ENCODE measurements at regions not wholly inside any gene's neighbourhood (a gene's known extent, or its start where the extent isn't known, plus 50 kb on each side); places are given as distances from the start of the nearest gene placed in this dataset.
"Not testable (repeated sequence)": the region's sequence is repeated elsewhere in the genome, so short reads cannot be mapped to it uniquely, and the experiment has no call there.

DNA sequence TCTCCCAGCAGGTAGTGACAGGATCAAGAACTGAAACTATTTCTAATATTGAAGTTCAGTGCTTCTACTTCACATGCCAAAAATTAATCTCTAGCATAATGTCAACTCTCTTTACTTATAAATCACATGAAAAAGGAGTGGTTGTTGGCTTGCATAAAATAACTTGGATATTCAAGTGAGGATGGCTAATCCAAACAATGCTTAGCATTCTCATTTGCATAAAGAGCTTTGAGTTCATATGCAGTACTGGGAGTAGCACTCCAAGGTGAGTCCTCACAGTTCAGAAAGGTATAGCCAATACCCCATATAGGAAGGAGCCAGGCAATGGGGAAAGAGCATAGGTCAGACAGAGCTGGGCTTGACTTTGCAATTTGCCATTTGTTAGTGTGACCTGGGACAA lies 149.3 kb downstream of the PCTP start:
- H3K4me3 ChIP-seq, result no peak overlapping the region

DNA sequence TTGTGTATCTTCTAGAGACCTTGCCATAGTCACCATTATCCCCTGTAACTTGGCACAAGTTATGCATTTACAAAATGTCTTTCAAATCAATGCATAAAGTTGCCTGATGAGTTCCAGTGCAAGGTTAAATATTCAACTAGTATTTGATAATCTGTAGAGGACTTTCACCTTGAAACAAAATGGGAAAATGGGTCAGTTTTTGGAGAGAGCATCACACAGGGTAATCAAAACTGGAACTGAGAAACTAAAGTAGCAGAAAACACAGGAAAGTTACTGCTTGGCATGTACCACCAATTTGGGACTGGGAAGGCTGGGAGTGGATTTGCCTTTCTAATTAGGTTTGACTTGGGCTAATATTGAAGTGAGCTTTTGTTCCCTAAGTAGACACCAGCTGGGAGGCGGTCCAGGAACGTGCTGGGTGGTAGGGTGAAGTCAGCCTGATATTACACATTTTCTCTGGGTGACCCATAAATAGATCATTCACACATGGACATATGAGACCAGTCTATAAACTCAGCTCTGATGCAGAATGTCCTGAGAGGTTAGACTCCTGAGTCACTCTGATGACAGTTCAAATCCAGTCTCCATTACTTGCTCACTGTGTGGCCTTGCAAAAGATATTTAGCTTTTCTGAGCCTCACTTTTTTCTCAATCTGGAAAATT lies 152.3 kb downstream of the PCTP start:
- no peak overlapping the region for H3K4me3 ChIP-seq
- H3K27ac ChIP-seq, result no peak overlapping the region

More for the DNA sequence above, 149.3 kb downstream of the PCTP start:
- no peak overlapping the region for H3K27ac ChIP-seq

- H3K4me3 ChIP-seq, result no peak overlapping the region
- H3K27ac ChIP-seq, result no peak overlapping the region
Measured at GRCh38 chr17:55909776-55910175, 158.9 kb downstream of the PCTP start.

GRCh38 chr17:55911186-55911585 lies 160.3 kb downstream of the PCTP start:
- H3K4me3 ChIP-seq, result no peak overlapping the region
- no peak overlapping the region for H3K27ac ChIP-seq

DNA sequence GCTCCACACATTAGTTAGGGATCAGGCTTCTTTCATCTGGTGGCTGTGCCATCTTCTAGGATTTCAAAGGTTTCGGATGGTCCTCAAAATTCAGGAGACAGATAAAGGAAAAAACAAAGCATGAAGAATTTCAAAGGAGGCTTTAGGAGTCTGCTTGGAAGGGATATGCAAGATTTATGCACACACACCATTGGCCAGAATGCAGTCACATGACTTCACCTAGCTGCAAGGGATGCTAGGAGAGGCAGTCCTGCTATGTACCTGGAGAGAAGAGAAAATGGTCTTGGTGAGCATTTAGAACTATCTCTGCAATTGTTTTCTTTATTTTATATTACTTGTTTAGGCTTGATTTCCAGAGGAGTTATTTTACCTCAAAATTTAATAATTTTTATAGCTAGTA lies 174.6 kb downstream of the PCTP start:
- H3K4me3 ChIP-seq, result no peak overlapping the region
- H3K27ac ChIP-seq, result no peak overlapping the region

DNA sequence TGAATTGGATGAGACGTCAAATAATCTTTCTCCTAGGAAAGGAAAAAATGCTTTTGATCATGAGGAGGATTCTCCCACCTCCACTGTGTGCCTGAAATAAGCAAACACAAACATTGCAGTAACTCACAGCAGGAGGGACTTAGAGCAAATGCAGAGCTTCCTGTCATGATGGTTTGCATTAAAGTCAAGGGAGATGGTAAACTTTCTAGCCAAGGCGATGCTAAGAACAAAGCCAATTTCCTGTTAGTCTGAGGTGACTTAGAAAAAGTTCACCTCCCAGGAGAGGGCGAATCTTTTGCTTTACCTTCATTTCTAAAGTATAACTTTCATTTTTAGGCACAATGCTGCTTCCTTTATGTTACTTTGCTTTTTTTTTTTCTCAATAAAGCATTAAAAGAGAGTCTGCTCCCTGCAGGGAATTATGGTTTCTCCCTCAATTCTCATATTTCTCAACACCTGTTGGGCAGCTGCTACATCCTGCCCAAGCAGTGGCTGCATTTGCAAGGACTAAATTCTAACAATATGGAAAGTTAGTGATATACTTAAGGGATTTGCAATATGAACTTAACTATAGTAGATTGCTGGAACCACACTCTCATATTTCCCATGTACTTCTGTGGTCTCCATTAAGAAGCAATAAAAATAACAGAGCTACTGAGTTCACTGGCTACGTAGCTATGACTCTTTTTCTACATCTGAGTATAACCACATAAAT lies 175.6 kb downstream of the PCTP start:
- Histone ChIP-seq H3K27ac (no peak overlapping the region), H3K4me3 (no peak overlapping the region)

- Histone ChIP-seq H3K4me3 (no peak overlapping the region), H3K27ac (no peak overlapping the region)
Measured at GRCh38 chr17:55930291-55930809, 179.5 kb downstream of the PCTP start.

DNA sequence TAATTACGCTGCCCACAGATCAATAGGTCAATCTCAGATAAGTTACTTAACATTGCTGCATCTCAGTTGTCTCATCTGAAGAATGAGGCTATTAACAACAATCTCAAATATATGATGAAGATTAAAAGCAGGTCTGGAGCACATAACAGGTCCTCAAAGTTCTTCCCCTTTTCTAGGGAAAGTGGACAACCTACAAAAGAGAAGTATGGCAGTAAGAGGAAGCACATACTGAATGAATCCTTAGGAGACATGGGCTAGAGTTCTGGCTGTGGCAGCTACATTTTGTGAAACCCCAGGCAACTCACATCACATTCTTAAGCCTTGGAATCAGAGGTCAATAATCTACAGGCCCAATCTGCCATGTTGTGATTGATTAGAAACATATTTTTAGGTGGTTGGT lies 180.6 kb downstream of the PCTP start:
- Histone ChIP-seq H3K27ac (no peak overlapping the region), H3K4me3 (no peak overlapping the region)

DNA sequence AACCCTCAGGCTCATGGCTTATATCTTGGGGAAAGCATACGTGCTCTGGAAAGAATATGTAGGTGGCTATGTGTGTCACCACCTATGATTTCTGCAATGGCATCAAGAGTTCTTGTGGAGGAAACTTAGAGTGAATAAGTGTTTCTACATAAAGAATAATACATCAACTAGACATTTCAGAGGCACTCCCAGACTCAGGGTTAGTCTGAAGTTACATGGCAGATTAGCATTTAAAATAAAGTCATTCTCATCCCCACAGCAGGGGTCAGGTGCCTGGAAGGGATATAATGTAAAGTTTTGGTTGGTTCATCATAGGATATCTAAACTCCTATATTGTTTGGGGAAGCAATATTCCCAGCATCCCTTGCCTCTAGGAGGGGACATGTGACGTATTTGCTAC lies 182.1 kb downstream of the PCTP start:
- Histone ChIP-seq H3K4me3 (no peak overlapping the region), H3K27ac (no peak overlapping the region)

GRCh38 chr17:55939181-55939810 lies 188.4 kb downstream of the PCTP start:
- H3K4me3 ChIP-seq, H3K27ac ChIP-seq: not testable (repeated sequence)

DNA sequence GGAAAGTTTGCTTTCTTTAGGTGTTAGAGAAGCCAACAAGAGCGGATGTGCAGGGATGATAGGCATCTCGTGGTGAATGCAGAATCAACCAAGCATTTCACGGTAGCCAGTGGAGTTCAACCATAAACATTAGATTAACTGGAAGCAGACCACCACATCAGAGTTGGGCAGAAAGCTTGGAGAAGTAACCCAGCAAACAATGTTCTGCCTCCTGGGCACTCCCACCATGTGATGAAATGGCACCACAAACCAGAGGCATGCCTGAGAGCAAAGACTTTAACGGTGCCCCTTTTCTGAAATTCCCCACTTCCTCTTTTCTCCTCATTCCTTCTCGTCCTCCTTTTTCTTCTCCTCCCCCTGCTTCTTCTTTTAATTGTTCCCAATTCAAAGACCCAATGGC lies 193.5 kb upstream of the ANKFN1 start:
- Histone ChIP-seq H3K4me3 (no peak overlapping the region), H3K27ac (no peak overlapping the region)

- no peak overlapping the region for H3K4me3 ChIP-seq
- H3K27ac ChIP-seq, result no peak overlapping the region
Measured at GRCh38 chr17:55961386-55961785, 191.9 kb upstream of the ANKFN1 start.

DNA sequence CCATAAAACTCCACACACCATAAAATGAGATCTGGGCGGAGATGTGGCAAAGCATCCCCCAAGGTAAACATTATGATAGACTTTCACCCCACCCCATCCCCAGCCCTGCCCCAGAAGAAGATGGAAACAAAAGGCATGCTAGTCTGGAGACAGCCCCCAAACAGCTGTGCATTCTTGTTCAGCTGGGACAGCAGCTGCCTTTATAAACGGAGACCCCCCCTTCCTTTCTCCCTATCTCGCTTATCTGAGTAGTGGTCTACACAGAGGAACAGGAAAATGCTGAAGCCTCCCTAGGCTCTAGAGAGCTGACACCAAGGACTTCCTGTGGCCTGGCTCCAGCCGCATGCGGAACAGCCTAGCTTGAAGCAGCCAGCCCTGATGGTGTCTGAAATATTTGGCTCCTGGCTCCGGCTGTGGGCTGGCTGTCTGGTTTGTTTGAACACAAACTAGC lies 190.3 kb upstream of the ANKFN1 start:
- H3K27ac ChIP-seq, result no peak overlapping the region
- no peak overlapping the region for H3K4me3 ChIP-seq

DNA sequence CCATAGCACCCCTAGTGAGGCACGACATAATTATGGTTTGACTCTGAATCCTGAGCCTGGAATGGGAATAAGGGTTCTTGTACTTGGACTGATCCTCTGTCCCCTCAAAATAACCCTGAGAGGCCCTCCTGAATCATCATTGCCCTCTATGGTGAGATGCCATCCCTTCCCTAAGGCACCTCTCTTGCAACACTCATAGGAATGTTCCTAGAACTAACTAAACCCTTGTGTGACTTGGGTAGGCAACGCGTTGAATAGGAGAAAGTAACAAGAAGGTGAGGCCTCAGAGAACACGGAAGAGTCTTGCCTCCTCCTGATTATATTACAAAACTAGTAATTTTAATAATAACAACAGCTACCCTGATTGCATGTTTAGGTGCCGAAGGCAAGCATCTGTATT lies 189.1 kb upstream of the ANKFN1 start:
- H3K4me3 ChIP-seq, result no peak overlapping the region

DNA sequence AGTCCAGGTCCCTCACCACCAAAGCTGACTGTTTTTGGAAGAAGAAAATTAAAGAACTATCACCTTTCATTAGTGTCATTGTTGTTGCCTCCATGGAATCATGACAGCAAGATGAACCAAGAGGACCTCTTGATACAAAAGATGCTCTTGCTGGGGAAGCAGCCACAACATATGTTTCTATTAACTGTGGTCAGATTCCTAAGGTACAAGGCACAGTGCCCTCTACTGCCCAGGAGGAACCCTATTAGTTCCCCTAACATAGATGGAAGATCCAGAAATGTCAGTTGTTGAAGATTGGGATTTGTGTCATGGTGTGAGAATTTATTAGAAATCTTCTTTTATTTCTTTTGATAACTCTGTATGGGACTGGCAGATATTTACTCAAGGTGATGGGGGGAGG lies 188.2 kb upstream of the ANKFN1 start:
- H3K27ac ChIP-seq, result no peak overlapping the region
- H3K4me3 ChIP-seq, result no peak overlapping the region

More for the DNA sequence above, 189.1 kb upstream of the ANKFN1 start:
- H3K27ac ChIP-seq, result no peak overlapping the region

DNA sequence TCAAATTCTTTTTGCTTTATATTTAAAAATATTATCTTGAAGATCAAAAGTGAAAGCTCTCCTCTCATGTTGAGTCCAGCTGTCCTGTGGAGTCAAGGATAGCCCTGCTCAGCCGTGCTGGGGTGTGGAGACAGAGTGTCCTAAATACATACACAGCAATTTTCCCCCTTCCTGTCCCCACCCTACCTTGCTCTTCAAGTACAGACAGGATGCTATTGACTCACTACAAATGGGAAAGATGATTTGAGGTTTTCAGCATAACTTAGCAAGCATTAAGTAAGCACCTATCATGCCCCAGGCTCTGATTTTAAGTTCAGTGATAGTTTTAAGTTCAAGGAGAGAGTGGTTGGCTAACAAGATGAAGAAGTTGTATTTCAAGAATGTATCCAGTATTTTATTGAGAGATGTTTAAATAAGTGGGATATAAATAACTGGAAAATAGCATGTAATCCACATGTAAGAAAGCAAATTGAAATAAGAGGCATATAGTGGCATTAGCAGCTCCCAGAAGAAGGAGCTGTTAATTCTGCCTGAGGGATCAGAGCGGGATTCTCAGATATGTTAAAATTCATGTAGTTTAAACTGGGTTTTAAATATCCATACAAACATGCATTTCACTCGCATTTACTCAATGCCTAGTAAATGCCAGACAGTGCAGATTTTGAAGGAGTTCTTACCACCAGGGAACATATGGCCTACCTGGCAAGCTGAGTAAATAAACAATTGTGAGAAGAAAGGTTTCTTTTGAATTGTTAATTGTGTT lies 183.5 kb upstream of the ANKFN1 start:
- no peak overlapping the region for H3K4me3 ChIP-seq
- H3K27ac ChIP-seq, result no peak overlapping the region

GRCh38 chr17:55978578-55978977 lies 174.7 kb upstream of the ANKFN1 start:
- no peak overlapping the region for H3K27ac ChIP-seq
- H3K4me3 ChIP-seq, result no peak overlapping the region

GRCh38 chr17:55983096-55983495 lies 170.2 kb upstream of the ANKFN1 start:
- Histone ChIP-seq H3K4me3 (no peak overlapping the region), H3K27ac (no peak overlapping the region)

DNA sequence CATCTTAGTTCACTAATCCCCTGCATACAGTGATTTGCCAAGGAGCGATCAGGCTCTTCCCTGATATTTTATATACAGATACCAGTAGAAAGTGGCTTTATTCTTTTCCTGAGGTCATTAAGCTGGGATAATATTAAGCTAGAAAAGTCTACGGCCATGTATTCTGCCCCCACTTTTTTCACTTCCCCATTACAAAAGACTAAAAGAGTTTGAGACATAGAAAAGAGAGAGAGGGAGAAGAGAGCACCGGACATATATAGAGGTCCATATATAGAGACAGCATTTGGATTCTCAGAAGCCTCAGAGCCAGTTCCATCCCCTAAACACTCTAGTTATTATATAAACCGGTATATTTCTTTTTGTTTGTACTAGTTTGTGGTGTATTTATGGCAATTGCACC lies 166.5 kb upstream of the ANKFN1 start:
- Histone ChIP-seq H3K27ac (no peak overlapping the region), H3K4me3 (no peak overlapping the region)

DNA sequence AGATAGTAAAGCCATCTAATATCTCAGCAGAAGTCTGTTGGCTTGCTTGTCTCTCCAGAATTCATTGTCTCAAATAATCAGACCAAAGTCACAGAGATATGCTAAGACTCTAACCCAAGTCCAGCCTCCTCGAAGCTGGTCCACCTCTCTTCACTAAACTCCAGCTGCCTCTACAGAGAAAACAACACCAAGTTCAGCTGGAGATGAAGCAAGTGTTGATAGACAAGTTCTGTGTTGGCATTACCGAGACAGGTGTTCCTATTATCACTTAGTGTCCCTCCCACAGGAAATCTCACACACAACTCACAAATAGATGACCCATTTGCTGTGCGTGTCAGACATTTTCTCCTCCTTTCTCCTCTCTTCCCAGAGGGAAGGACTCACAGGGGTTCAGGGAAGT lies 164.4 kb upstream of the ANKFN1 start:
- H3K4me3 ChIP-seq, result no peak overlapping the region
- no peak overlapping the region for H3K27ac ChIP-seq

Measured in skin epidermis (tissue), 12 donors.